OCI-LY7 (cell line): ENCODE measurements at regions not wholly inside any gene's neighbourhood (a gene's known extent, or its start where the extent isn't known, plus 50 kb on each side); places are given as distances from the start of the nearest gene placed in this dataset.

Experiments
- EZH2phosphoT487 ChIP-seq: fragments of 200-600 bp; sonication (generic); IDR thresholded peaks from 2 replicates; pipeline ENCODE4 v1.6.1; 2018; ENCODE audit warnings: low read depth, borderline replicate concordance, mild to moderate bottlenecking, mixed run types, antibody characterized with exemption, low read length, moderate library complexity, mixed read lengths
- TF ChIP-seq, protein P1 (sequence below): fragments of 200-600 bp; sonication (generic); conservative IDR thresholded peaks from 2 replicates; pipeline ENCODE4 v1.5.1; 2014; ENCODE audit warnings: mild to moderate bottlenecking, antibody characterized with exemption, low read length, moderate library complexity, mixed read lengths

DNA sequence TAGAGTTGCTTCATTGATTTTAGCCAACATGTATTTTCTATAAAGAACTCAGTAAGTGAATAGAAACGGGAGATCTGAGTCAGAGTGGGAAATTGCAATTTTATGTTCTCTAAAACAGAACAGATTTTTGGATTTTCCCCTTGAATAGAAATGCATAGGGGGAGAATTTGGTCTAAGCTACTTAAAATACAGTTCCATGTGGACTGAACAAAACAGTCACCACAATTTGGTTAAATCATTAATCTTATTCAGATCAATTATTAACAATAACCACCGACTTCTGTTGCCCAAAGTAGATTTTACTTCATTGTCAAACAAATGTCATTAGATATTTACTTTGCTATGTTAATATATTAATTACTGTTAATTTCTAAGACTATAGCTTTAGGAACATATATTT is 107.7 kb downstream of the SCG2 start:
- TF ChIP-seq EZH2phosphoT487: no peak
- TF ChIP-seq, protein P1, sequence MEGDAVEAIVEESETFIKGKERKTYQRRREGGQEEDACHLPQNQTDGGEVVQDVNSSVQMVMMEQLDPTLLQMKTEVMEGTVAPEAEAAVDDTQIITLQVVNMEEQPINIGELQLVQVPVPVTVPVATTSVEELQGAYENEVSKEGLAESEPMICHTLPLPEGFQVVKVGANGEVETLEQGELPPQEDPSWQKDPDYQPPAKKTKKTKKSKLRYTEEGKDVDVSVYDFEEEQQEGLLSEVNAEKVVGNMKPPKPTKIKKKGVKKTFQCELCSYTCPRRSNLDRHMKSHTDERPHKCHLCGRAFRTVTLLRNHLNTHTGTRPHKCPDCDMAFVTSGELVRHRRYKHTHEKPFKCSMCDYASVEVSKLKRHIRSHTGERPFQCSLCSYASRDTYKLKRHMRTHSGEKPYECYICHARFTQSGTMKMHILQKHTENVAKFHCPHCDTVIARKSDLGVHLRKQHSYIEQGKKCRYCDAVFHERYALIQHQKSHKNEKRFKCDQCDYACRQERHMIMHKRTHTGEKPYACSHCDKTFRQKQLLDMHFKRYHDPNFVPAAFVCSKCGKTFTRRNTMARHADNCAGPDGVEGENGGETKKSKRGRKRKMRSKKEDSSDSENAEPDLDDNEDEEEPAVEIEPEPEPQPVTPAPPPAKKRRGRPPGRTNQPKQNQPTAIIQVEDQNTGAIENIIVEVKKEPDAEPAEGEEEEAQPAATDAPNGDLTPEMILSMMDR: no peak
